ENCODE measurements at regions not wholly inside any gene's neighbourhood (a gene's known extent, or its start where the extent isn't known, plus 50 kb on each side); places are given as distances from the start of the nearest gene placed in this dataset.

DNA sequence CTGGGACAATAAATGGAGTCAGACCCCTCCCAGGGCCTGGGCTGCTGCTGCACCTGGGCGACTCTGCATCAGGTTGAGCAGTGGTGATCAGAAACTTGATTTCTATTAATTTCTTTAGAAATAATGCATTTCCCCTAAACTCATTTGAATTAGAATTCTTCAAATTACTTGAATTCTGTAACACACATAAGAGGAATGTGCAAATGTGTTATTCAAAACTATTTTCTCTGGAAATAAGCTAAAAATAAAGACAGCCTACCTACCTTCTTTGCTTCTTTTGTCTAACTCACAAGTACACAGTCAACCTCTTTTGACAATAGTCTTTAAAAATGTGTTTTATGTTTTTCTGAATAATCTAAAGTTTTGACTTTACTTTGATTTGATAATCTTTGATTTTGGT is 433.0 kb downstream of the KLF12 start:
- Histone ChIP-seq H3K79me1 (ENCODE audit: low read depth in 1 of 2, low read length in 2 of 2) (peaks cover 0 to 3% of the 10 kb centered on the region in 2 experiments; a peak in 2 of 4 replicates), H3K9me3 (ENCODE audit: control insufficient read depth, insufficient read depth, low read length) (no peaks in the 10 kb centered on the region), H3K4me3 (ENCODE audit: insufficient read depth, low read depth, low read length) (no peak overlapping the region), H2AFZ (replicated peaks; ENCODE audit: low read length, poor library complexity) (no peak overlapping the region), H4K91ac (ENCODE audit: insufficient read depth, low read depth, low read length) (no peak overlapping the region), H3K36me3 (ENCODE audit: control insufficient read depth, insufficient read depth, low read length) (0 out of 2 replicates have a peak, but pooled peaks cover 3% of the 10 kb centered on the region), H3K27me3 (ENCODE audit: control insufficient read depth, insufficient read depth, low read length) (no peaks in the 10 kb centered on the region), H2AK9ac (replicated peaks; ENCODE audit: low read depth, low read length, poor library complexity) (no peak overlapping the region), H2AK5ac (ENCODE audit: low read depth, low read length) (no peak overlapping the region), H2BK5ac (ENCODE audit: low read depth, low read length, poor library complexity, severe bottlenecking) (no peak overlapping the region), H3K56ac (ENCODE audit: extremely low read depth, insufficient read depth, low read length) (no peak overlapping the region), H4K20me1 (ENCODE audit: insufficient read depth, low read length) (no peaks in the 10 kb centered on the region), H3K4me2 (ENCODE audit: low read depth, low read length) (no peak overlapping the region), H3K4me1 (ENCODE audit: control insufficient read depth, insufficient read depth, low read length) (no peaks in the 10 kb centered on the region), H3K14ac (replicated peaks; ENCODE audit: low read depth, low read length) (no peak overlapping the region), H2BK20ac (ENCODE audit: low read depth, low read length) (no peak overlapping the region), H3K23ac (ENCODE audit: low read depth, low read length) (no peak overlapping the region), H3K4ac (ENCODE audit: low read depth, low read length) (no peak overlapping the region), H4K5ac (ENCODE audit: low read depth, low read length) (no peak overlapping the region), H3K27ac (ENCODE audit: insufficient read depth, low read length) (no peak overlapping the region), H2BK15ac (ENCODE audit: low read depth, low read length) (no peak overlapping the region), H4K8ac (ENCODE audit: low read depth in 2 of 2, low read length in 2 of 2) (no peak overlapping the region), H3K9ac (ENCODE audit: low read depth, low read length) (no peak overlapping the region), H2BK120ac (ENCODE audit: low read depth, low read length) (no peak overlapping the region), H3K9me1 (ENCODE audit: insufficient read depth, low read length) (no peaks in the 10 kb centered on the region), H3K18ac (ENCODE audit: low read depth, low read length) (no peak overlapping the region)
- ChIA-PET POLR2A (ENCODE audit: unreplicated experiment) (no interaction called here), CTCF (interaction anchor here (0.7 kb wide), 1 partner anchor 23 kb away, joined by 6 read pairs; no protein-coding TSS in a partner anchor)
- intact Hi-C loops (cut with micrococcal nuclease) (loop anchor here (10.0 kb wide), 1 partner anchor 476 kb away; no protein-coding TSS in a partner anchor), in situ Hi-C loops (cut with MboI; ENCODE audit: low sequenced_read_pairs) (loop anchor here (25.0 kb wide), 1 partner anchor 889 kb away; no protein-coding TSS in a partner anchor), dilution Hi-C loops (cut with HindIII; ENCODE audit: low sequenced_read_pairs, unreplicated experiment) (no loop called here)
- BruUV-seq (replicated peaks), result no TSS peak
- WGBS, 2 experiments (ENCODE audit: extremely low coverage in 2 of 2, insufficient read length in 1 of 2), result no CpG with 5 or more reads among the region's 1 CpG
- TF ChIP-seq NFE2L2 (IDR thresholded peaks at IDR 0.05; ENCODE audit: low read depth, low read length), result no peak
- no peak for TF ChIP-seq USF2 (IDR thresholded peaks at IDR 0.05; ENCODE audit: low read depth, low read length)
- TF ChIP-seq MXI1 (IDR thresholded peaks at IDR 0.05; ENCODE audit: borderline replicate concordance, low read depth, low read length), result no peak
- no peak for TF ChIP-seq CHD1 (IDR thresholded peaks at IDR 0.05; ENCODE audit: low read depth, low read length)
- TF ChIP-seq MAZ (IDR thresholded peaks at IDR 0.05; ENCODE audit: borderline replicate concordance, low read depth, low read length), result no peak
- TF ChIP-seq ELK1 (IDR thresholded peaks at IDR 0.05; ENCODE audit: borderline replicate concordance, low read depth, low read length), result no peak
- TF ChIP-seq MAFK (IDR thresholded peaks at IDR 0.05; ENCODE audit: low read depth, low read length), result no peak
- TF ChIP-seq FOS (IDR thresholded peaks at IDR 0.05; ENCODE audit: low read depth, low read length), result no peak
- no peak for TF ChIP-seq CTCF (conservative IDR thresholded peaks at IDR 0.05; ENCODE audit: low read depth, low read length)
- no peak for TF ChIP-seq SMC3 (IDR thresholded peaks at IDR 0.05; ENCODE audit: low read depth, low read length)
- no peak for TF ChIP-seq BHLHE40 (IDR thresholded peaks at IDR 0.05; ENCODE audit: low read depth, low read length)
- TF ChIP-seq RFX5 (IDR thresholded peaks at IDR 0.05; ENCODE audit: low read depth, low read length), result no peak
- no peak for TF ChIP-seq POLR2A (IDR thresholded peaks at IDR 0.05; ENCODE audit: low read depth, low read length)
- TF ChIP-seq RAD21 (IDR thresholded peaks at IDR 0.05; ENCODE audit: low read length), result no peak
- TF ChIP-seq RCOR1 (IDR thresholded peaks at IDR 0.05; ENCODE audit: insufficient replicate concordance, low read length), result no peak
- no peak for TF ChIP-seq CEBPB (IDR thresholded peaks at IDR 0.05; ENCODE audit: low read depth, low read length)
- DNase-seq (no peak), ATAC-seq (ENCODE audit: low read depth) (no peak)
